ENCODE measurements at regions not wholly inside any gene's neighbourhood (a gene's known extent, or its start where the extent isn't known, plus 50 kb on each side); places are given as distances from the start of the nearest gene placed in this dataset.
"Not testable (repeated sequence)": the region's sequence is repeated elsewhere in the genome, so short reads cannot be mapped to it uniquely, and the experiment has no call there.

- TF ChIP-seq, protein P1, sequence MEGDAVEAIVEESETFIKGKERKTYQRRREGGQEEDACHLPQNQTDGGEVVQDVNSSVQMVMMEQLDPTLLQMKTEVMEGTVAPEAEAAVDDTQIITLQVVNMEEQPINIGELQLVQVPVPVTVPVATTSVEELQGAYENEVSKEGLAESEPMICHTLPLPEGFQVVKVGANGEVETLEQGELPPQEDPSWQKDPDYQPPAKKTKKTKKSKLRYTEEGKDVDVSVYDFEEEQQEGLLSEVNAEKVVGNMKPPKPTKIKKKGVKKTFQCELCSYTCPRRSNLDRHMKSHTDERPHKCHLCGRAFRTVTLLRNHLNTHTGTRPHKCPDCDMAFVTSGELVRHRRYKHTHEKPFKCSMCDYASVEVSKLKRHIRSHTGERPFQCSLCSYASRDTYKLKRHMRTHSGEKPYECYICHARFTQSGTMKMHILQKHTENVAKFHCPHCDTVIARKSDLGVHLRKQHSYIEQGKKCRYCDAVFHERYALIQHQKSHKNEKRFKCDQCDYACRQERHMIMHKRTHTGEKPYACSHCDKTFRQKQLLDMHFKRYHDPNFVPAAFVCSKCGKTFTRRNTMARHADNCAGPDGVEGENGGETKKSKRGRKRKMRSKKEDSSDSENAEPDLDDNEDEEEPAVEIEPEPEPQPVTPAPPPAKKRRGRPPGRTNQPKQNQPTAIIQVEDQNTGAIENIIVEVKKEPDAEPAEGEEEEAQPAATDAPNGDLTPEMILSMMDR (tag by site-specific recombination; IDR thresholded peaks at IDR 0.05) = not testable (repeated sequence)
- not testable (repeated sequence) for TF ChIP-seq PRDM1 (tag by site-specific recombination; IDR thresholded peaks at IDR 0.05); ZNF423 (tag by site-specific recombination; IDR thresholded peaks at IDR 0.05); ZBTB48 (tag by site-specific recombination; IDR thresholded peaks at IDR 0.05); ZBTB11 (tag by site-specific recombination; conservative IDR thresholded peaks at IDR 0.05; ENCODE audit: low read depth); ZNF558 (tag by site-specific recombination; IDR thresholded peaks at IDR 0.05); ZSCAN5A (tag by site-specific recombination; IDR thresholded peaks at IDR 0.05)
- TF ChIP-seq, protein P2, sequence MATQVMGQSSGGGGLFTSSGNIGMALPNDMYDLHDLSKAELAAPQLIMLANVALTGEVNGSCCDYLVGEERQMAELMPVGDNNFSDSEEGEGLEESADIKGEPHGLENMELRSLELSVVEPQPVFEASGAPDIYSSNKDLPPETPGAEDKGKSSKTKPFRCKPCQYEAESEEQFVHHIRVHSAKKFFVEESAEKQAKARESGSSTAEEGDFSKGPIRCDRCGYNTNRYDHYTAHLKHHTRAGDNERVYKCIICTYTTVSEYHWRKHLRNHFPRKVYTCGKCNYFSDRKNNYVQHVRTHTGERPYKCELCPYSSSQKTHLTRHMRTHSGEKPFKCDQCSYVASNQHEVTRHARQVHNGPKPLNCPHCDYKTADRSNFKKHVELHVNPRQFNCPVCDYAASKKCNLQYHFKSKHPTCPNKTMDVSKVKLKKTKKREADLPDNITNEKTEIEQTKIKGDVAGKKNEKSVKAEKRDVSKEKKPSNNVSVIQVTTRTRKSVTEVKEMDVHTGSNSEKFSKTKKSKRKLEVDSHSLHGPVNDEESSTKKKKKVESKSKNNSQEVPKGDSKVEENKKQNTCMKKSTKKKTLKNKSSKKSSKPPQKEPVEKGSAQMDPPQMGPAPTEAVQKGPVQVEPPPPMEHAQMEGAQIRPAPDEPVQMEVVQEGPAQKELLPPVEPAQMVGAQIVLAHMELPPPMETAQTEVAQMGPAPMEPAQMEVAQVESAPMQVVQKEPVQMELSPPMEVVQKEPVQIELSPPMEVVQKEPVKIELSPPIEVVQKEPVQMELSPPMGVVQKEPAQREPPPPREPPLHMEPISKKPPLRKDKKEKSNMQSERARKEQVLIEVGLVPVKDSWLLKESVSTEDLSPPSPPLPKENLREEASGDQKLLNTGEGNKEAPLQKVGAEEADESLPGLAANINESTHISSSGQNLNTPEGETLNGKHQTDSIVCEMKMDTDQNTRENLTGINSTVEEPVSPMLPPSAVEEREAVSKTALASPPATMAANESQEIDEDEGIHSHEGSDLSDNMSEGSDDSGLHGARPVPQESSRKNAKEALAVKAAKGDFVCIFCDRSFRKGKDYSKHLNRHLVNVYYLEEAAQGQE (tag by site-specific recombination; IDR thresholded peaks at IDR 0.05) = not testable (repeated sequence)
- TF ChIP-seq, protein P3, sequence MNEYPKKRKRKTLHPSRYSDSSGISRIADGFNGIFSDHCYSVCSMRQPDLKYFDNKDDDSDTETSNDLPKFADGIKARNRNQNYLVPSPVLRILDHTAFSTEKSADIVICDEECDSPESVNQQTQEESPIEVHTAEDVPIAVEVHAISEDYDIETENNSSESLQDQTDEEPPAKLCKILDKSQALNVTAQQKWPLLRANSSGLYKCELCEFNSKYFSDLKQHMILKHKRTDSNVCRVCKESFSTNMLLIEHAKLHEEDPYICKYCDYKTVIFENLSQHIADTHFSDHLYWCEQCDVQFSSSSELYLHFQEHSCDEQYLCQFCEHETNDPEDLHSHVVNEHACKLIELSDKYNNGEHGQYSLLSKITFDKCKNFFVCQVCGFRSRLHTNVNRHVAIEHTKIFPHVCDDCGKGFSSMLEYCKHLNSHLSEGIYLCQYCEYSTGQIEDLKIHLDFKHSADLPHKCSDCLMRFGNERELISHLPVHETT (tag by site-specific recombination; IDR thresholded peaks at IDR 0.05) = not testable (repeated sequence)
Measured at GRCh38 chr9:41833108-41833507, 296.1 kb downstream of the CNTNAP3B start.
